Peyer's patch (tissue), 4 donors: ENCODE measurements at regions not wholly inside any gene's neighbourhood (a gene's known extent, or its start where the extent isn't known, plus 50 kb on each side); places are given as distances from the start of the nearest gene placed in this dataset.
"Not testable (repeated sequence)": the region's sequence is repeated elsewhere in the genome, so short reads cannot be mapped to it uniquely, and the experiment has no call there.

Experiments
- DNase-seq, 3 donors: peaks; one replicate each; pipeline ENCODE4 v3.0.0-alpha.2; 2017 to 2019
- H3K27ac ChIP-seq, 4 donors: fragments of 200-600 bp; sonication (generic); one replicate each; pipeline ENCODE4 v1.5.1; 2016 to 2019
- H3K27me3 ChIP-seq, 2 donors: fragments of 200-600 bp; sonication (generic); one replicate each; pipeline ENCODE4 v1.5.1; 2019
- H3K36me3 ChIP-seq, 3 donors: fragments of 200-600 bp; sonication (generic); one replicate each; pipeline ENCODE4 v1.5.1; 2016 to 2019
- H3K4me1 ChIP-seq, 4 donors: fragments of 200-600 bp; sonication (generic); one replicate each; pipeline ENCODE4 v1.5.1; 2016 to 2019
- H3K4me3 ChIP-seq, 4 donors: fragments of 200-600 bp; sonication (generic); 1 replicate in 3 of 4; 2 replicates in 1 of 4; pipeline ENCODE4 v1.5.1; 2016 to 2019; ENCODE audit warnings: mild to moderate bottlenecking in 1 of 4
- H3K9me3 ChIP-seq, 4 donors: fragments of 200-600 bp; sonication (generic); one replicate each; pipeline ENCODE4 v1.5.1; 2016 to 2019; ENCODE audit warnings: mild to moderate bottlenecking in 1 of 4
- CTCF ChIP-seq, 6 experiments: fragments of 450-650 bp in 4 of 6; fragments of 200-600 bp in 2 of 6; sonication (generic) in 1 of 6; IDR thresholded peaks; one replicate each; pipeline ENCODE4 v1.5.1; 2017 to 2019; ENCODE audit warnings: antibody characterized with exemption in 6 of 6, mild to moderate bottlenecking in 3 of 6, moderate library complexity in 1 of 6
- POLR2A ChIP-seq, 2 donors: fragments of 450-650 bp; IDR thresholded peaks; one replicate each; pipeline ENCODE4 v1.5.1; 2017; ENCODE audit warnings: antibody characterized with exemption in 2 of 2, mild to moderate bottlenecking in 2 of 2, moderate library complexity in 2 of 2

GRCh38 chr21:17214801-17215200, 298.0 kb upstream of the CXADR start:
- DNase-seq, result no peak
- Histone ChIP-seq H3K9me3 (no peaks in the 10 kb centered on the region), H3K4me3 (no peak overlapping the region), H3K27ac (no peak overlapping the region), H3K4me1 (no peaks in the 10 kb centered on the region), H3K27me3 (no peaks in the 10 kb centered on the region), H3K36me3 (no peaks in the 10 kb centered on the region)
- no peak for TF ChIP-seq CTCF (IDR thresholded peaks at IDR 0.05)
- TF ChIP-seq POLR2A (IDR thresholded peaks at IDR 0.05), result no peak

- H3K36me3 ChIP-seq, H3K27me3 ChIP-seq, H3K4me1 ChIP-seq, H3K9me3 ChIP-seq, DNase-seq, H3K27ac ChIP-seq, H3K4me3 ChIP-seq: not testable (repeated sequence)
Observed at GRCh38 chr21:17219050-17219449, 293.8 kb upstream of the CXADR start.

DNA sequence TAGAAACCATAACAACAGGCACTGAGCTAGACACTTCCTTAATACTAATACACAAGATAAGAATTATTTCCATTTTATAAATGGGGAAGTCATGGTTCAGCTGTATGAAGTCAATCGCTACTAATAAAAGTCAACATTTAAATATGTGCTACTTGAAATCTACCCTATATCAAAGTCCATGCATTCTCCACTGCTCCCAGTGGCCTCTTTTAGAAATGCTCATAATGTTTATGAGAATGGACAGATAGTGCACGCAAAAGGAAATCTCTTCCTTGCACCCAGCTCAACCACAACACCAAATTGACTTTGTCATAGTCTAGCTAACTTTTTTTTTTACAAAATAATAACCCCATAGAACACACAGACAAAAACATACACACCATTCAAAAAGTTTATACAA, 281.7 kb upstream of the CXADR start:
- no peaks in the 10 kb centered on the region for H3K9me3 ChIP-seq
- no peak overlapping the region for H3K4me3 ChIP-seq
- no peaks in the 10 kb centered on the region for H3K4me1 ChIP-seq
- no peak for TF ChIP-seq POLR2A (IDR thresholded peaks at IDR 0.05)
- no peak for TF ChIP-seq CTCF (IDR thresholded peaks at IDR 0.05)
- H3K27ac ChIP-seq, result no peak overlapping the region
- no peaks in the 10 kb centered on the region for H3K36me3 ChIP-seq
- DNase-seq, result no peak
- no peaks in the 10 kb centered on the region for H3K27me3 ChIP-seq

DNA sequence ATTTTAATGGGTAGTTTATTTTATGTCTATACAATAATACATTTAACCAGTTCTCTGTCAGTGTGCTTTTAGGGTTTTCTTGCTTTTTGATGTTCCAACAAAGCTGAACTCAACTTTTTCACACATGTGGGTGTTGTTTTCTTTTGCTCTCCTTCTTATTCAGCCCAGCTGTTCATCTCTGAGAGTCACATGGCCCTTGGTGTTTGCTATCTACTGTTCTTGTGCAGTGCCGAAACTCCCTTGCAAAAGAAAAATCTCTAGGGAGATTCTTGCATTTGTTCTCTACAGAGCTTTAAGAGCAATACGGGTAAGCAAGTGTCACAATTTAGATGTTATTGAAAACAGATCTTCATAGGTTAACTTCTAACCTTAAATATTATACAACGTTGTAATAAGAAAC, 281.1 kb upstream of the CXADR start:
- no peaks in the 10 kb centered on the region for H3K27me3 ChIP-seq
- H3K4me1 ChIP-seq, result no peaks in the 10 kb centered on the region
- no peaks in the 10 kb centered on the region for H3K9me3 ChIP-seq
- no peak for DNase-seq
- H3K4me3 ChIP-seq, result no peak overlapping the region
- no peaks in the 10 kb centered on the region for H3K36me3 ChIP-seq
- TF ChIP-seq CTCF (IDR thresholded peaks at IDR 0.05) (no peak), POLR2A (IDR thresholded peaks at IDR 0.05) (no peak)
- H3K27ac ChIP-seq, result no peak overlapping the region

GRCh38 chr21:17238468-17238867, 274.4 kb upstream of the CXADR start:
- no peak overlapping the region for H3K4me3 ChIP-seq
- no peak for TF ChIP-seq POLR2A (IDR thresholded peaks at IDR 0.05)
- TF ChIP-seq CTCF (IDR thresholded peaks at IDR 0.05), result no peak
- H3K27me3 ChIP-seq, result no peaks in the 10 kb centered on the region
- H3K27ac ChIP-seq, result no peak overlapping the region
- H3K9me3 ChIP-seq, result no peaks in the 10 kb centered on the region
- no peaks in the 10 kb centered on the region for H3K4me1 ChIP-seq
- no peaks in the 10 kb centered on the region for H3K36me3 ChIP-seq
- DNase-seq, result no peak

DNA sequence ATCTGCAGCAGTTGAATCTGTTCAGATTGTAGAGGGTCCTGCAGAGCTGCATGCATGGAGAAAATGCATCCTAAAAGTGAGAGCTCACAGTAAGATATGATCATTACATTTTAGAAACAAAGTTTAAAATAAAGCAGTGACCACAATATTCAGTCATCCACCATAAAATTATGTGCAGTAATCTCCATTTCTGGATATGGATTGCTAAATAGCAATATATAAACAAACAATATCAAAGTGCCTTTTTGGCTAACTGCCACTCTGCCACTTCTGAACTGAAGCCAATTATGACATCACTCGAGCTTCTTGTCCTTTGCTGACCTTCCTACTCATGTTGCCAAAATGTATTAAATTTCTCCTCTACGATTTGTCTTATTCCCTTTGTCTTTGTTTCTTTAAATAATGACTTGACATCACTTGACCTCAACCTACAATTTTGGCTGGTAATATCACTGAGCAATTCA, 262.0 kb upstream of the CXADR start:
- TF ChIP-seq CTCF (IDR thresholded peaks at IDR 0.05) (no peak), POLR2A (IDR thresholded peaks at IDR 0.05) (no peak)
- H3K27me3 ChIP-seq, result no peaks in the 10 kb centered on the region
- no peak for DNase-seq
- no peak overlapping the region for H3K27ac ChIP-seq
- no peaks in the 10 kb centered on the region for H3K4me1 ChIP-seq
- no peaks in the 10 kb centered on the region for H3K36me3 ChIP-seq
- no peaks in the 10 kb centered on the region for H3K9me3 ChIP-seq
- H3K4me3 ChIP-seq, result no peak overlapping the region
